Stimulated activated CD8-positive, alpha-beta memory T cell treated with anti-CD3 and anti-CD28 coated beads, Interleukin-12 subunit alpha, Interleukin-12 subunit beta, amount 100 ng/mL, for 24 hours (primary cell): ENCODE measurements at regions not wholly inside any gene's neighbourhood (a gene's known extent, or its start where the extent isn't known, plus 50 kb on each side); places are given as distances from the start of the nearest gene placed in this dataset.
"Not testable (repeated sequence)": the region's sequence is repeated elsewhere in the genome, so short reads cannot be mapped to it uniquely, and the experiment has no call there.

Experiments
- DNase-seq: peaks from one replicate; pipeline ENCODE4 v3.0.0-alpha.2; 2020; ENCODE audit errors: extremely low read depth

- not testable (repeated sequence) for DNase-seq
These were observed 117.2 kb downstream of the ZNF22 start for GRCh38 chr10:45117940-45118339.

GRCh38 chr10:45118929-45119328 lies 118.2 kb downstream of the ZNF22 start:
- no peak for DNase-seq

- not testable (repeated sequence) for DNase-seq
These were observed 121.6 kb downstream of the ZNF22 start for GRCh38 chr10:45122180-45122860.

GRCh38 chr10:45135443-45136198 lies 134.9 kb downstream of the ZNF22 start:
- no peak for DNase-seq

- DNase-seq, result no peak
These were observed 135.5 kb downstream of the ZNF22 start for GRCh38 chr10:45136256-45136655.

GRCh38 chr10:45144326-45145070 lies 143.8 kb downstream of the ZNF22 start:
- no peak for DNase-seq

- not testable (repeated sequence) for DNase-seq
These were observed 144.4 kb downstream of the ZNF22 start for GRCh38 chr10:45145143-45145542.

- DNase-seq, result no peak
These were observed 146.3 kb downstream of the ZNF22 start for GRCh38 chr10:45147000-45147399.

- DNase-seq, result no peak
These were observed 150.3 kb downstream of the ZNF22 start for GRCh38 chr10:45150997-45151396.

- no peak for DNase-seq
These were observed 150.9 kb downstream of the ZNF22 start for GRCh38 chr10:45151467-45152214.

- no peak for DNase-seq
These were observed 152.0 kb downstream of the ZNF22 start for GRCh38 chr10:45152726-45153125.

GRCh38 chr10:45154502-45154901 lies 153.8 kb downstream of the ZNF22 start:
- no peak for DNase-seq

GRCh38 chr10:45155784-45156183 lies 155.1 kb downstream of the ZNF22 start:
- DNase-seq, result no peak

GRCh38 chr10:45160271-45160670 lies 155.1 kb downstream of the OR13A1 start:
- DNase-seq, result no peak

GRCh38 chr10:45163315-45163975 lies 152.0 kb downstream of the OR13A1 start:
- no peak for DNase-seq

- not testable (repeated sequence) for DNase-seq
These were observed 139.8 kb downstream of the OR13A1 start for GRCh38 chr10:45175520-45176118.

- DNase-seq, result no peak
These were observed 135.7 kb downstream of the OR13A1 start for GRCh38 chr10:45179691-45180090.

GRCh38 chr10:45180507-45180906 lies 134.9 kb downstream of the OR13A1 start:
- no peak for DNase-seq

- DNase-seq, result no peak
These were observed 134.2 kb downstream of the OR13A1 start for GRCh38 chr10:45180946-45181875.

GRCh38 chr10:45183174-45183573 lies 132.2 kb downstream of the OR13A1 start:
- DNase-seq, result no peak
